CD4-positive, alpha-beta memory T cell (primary cell): ENCODE measurements at regions not wholly inside any gene's neighbourhood (a gene's known extent, or its start where the extent isn't known, plus 50 kb on each side); places are given as distances from the start of the nearest gene placed in this dataset.
A peak's percentile ranks its signal among the peaks of the same experiment; 100 is the strongest.

ENCODE experiments used
- CTCF ChIA-PET: fragments of 350-600 bp; sonication (Branson Sonifier 250); formaldehyde crosslinking; loops from one replicate; lab custom pipeline; 2021; ENCODE audit warnings: inconsistent platforms; ENCODE audit not compliant: partially characterized antibody; lab: Charles Lee
- POLR2A ChIA-PET: fragments of 350-600 bp; sonication (Branson Sonifier 250); formaldehyde crosslinking; loops from one replicate; lab custom pipeline; 2021; ENCODE audit not compliant: partially characterized antibody; lab: Charles Lee
- DNase-seq, 5 donors: peaks; one replicate each; pipeline versions ENCODE4 v3.0.0 to v3.0.0-alpha.2; 2020 to 2022; ENCODE audit warnings: mixed read lengths in 1 of 5
- H3K27ac ChIP-seq: one replicate; pipeline ENCODE4 v1.7.0; 2013; ENCODE audit warnings: low read depth, low read length
- H3K27me3 ChIP-seq: 2 replicates; pipeline ENCODE4 v1.7.0; 2013; ENCODE audit warnings: mild to moderate bottlenecking, low read length, moderate library complexity; ENCODE audit not compliant: insufficient read depth
- H3K36me3 ChIP-seq: 2 replicates; pipeline ENCODE4 v1.7.0; 2013; ENCODE audit warnings: mild to moderate bottlenecking, low read length, moderate library complexity; ENCODE audit not compliant: insufficient read depth
- H3K4me1 ChIP-seq: 2 replicates; pipeline ENCODE4 v1.7.0; 2013; ENCODE audit warnings: mild to moderate bottlenecking, low read length, moderate library complexity; ENCODE audit not compliant: insufficient read depth
- H3K4me3 ChIP-seq, 2 donors: one replicate each; pipeline ENCODE4 v1.7.0; 2013; ENCODE audit warnings: low read length in 2 of 2, mild to moderate bottlenecking in 1 of 2
- H3K9me3 ChIP-seq, 2 donors: one replicate each; pipeline ENCODE4 v1.7.0; 2013; ENCODE audit warnings: low read length in 2 of 2, control low read depth in 1 of 2; ENCODE audit not compliant: control insufficient read depth in 1 of 2
- H3K27ac Mint-ChIP-seq, 7 donors: one replicate each; pipeline ENCODE4 v1.8.0; 2020 to 2021; ENCODE audit warnings: mixed read lengths in 7 of 7, mild to moderate bottlenecking in 6 of 7, inconsistent platforms in 3 of 7, moderate library complexity in 3 of 7
- H3K27me3 Mint-ChIP-seq, 2 donors: one replicate each; pipeline ENCODE4 v1.8.0; 2020 to 2021; ENCODE audit warnings: mixed read lengths in 2 of 2
- H3K36me3 Mint-ChIP-seq, 2 donors: one replicate each; pipeline ENCODE4 v1.8.0; 2020 to 2021; ENCODE audit warnings: mixed read lengths in 2 of 2, inconsistent platforms in 1 of 2, mild to moderate bottlenecking in 1 of 2
- H3K4me1 Mint-ChIP-seq, 4 donors: one replicate each; pipeline ENCODE4 v1.8.0; 2020 to 2021; ENCODE audit warnings: mixed read lengths in 4 of 4, mild to moderate bottlenecking in 1 of 4
- H3K4me3 Mint-ChIP-seq, 8 donors: one replicate each; pipeline ENCODE4 v1.8.0; 2020 to 2021; ENCODE audit warnings: mixed read lengths in 8 of 8, mild to moderate bottlenecking in 7 of 8, moderate library complexity in 6 of 8, inconsistent platforms in 3 of 8
- H3K9me3 Mint-ChIP-seq, 8 donors: one replicate each; pipeline ENCODE4 v1.8.0; 2020 to 2021; ENCODE audit warnings: mixed read lengths in 8 of 8, mild to moderate bottlenecking in 5 of 8, inconsistent platforms in 3 of 8, moderate library complexity in 1 of 8
- intact Hi-C: fragments of 100-400 bp; cut with micrococcal nuclease; formaldehyde crosslinking; loops from one replicate; pipeline ENCODE4 v1.15.1; 2023

DNA sequence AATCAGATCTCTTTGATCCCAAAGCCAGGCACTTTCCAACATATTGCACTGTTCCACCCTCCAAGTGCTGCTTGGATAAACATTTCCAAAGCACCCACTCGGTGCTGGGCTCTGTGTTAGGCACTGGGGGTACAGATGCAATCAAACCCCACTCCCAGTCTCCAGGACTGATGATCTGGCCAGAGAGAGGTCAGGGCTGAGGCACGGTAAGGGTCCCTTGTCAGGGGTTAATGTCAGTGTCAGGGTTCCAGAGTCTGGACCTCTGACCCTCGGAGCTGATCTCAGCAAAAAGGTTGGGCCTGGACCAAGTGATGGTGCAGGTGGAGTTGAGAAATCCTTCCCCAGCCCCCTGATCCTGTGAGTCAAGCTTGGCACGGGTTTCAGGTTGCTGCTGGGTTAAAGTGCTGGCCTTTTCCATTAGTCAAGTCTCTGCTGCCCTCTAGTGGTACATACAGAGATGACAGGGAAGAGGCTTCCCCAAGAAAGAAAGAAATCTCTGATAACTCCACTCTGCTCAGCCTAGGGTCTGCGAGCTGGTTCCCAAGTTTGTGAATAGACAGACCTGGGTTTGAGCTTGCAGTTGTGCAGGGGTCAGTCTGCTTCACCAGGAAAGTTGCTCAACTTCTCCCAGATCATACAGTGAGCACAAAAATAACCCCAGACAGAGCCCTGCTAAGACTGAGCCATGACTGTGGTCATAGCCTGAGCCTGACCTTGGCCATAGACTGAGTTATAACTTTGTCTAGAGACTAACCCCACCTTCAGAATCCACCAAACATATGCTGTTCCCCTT is 74.6 kb downstream of the DMRTA2 start:
- Mint-ChIP-seq H3K36me3 (no peaks in the 10 kb centered on the region), H3K27me3 (peaks cover 17 to 22% of the 10 kb centered on the region in 2 donors), H3K9me3 (peaks cover 0 to 2% (median 0%) of the 10 kb centered on the region in 8 donors), H3K27ac (no peak overlapping the region), H3K4me3 (no peak overlapping the region), H3K4me1 (no peaks in the 10 kb centered on the region)
- H3K27ac ChIP-seq: no peak overlapping the region
- ChIA-PET POLR2A (no interaction called here), CTCF (interaction anchor here (1.0 to 1.9 kb wide), 9 partner anchors 9 to 1671 kb away, joined by 3 to 8 read pairs (median 3); no protein-coding TSS in a partner anchor)
- no peaks in the 10 kb centered on the region for H3K27me3 ChIP-seq
- no peaks in the 10 kb centered on the region for H3K36me3 ChIP-seq
- intact Hi-C loops: no loop called here
- peak; percentile 14 to 54 (median 32) for DNase-seq
- H3K4me1 ChIP-seq: no peaks in the 10 kb centered on the region
- H3K9me3 ChIP-seq: no peaks in the 10 kb centered on the region
- H3K4me3 ChIP-seq: no peak overlapping the region

- peaks cover 20 to 25% of the 10 kb centered on the region in 2 donors for H3K27me3 Mint-ChIP-seq
- CTCF ChIA-PET: interaction anchor here (1.0 to 1.2 kb wide), 3 partner anchors 13 to 15 kb away, joined by 3 to 4 read pairs (median 3); no protein-coding TSS in a partner anchor
- Histone ChIP-seq H3K27me3 (no peaks in the 10 kb centered on the region), H3K4me1 (no peaks in the 10 kb centered on the region), H3K36me3 (no peaks in the 10 kb centered on the region), H3K27ac (no peak overlapping the region), H3K4me3 (no peak overlapping the region), H3K9me3 (no peaks in the 10 kb centered on the region)
- intact Hi-C loops: no loop called here
- H3K27ac Mint-ChIP-seq: no peak overlapping the region
- H3K9me3 Mint-ChIP-seq: peaks cover 0 to 2% (median 0%) of the 10 kb centered on the region in 8 donors
- POLR2A ChIA-PET: no interaction called here
- H3K4me1 Mint-ChIP-seq: no peaks in the 10 kb centered on the region
- H3K4me3 Mint-ChIP-seq: no peak overlapping the region
- no peaks in the 10 kb centered on the region for H3K36me3 Mint-ChIP-seq
- no peak for DNase-seq
These were observed 75.3 kb downstream of the DMRTA2 start for GRCh38 chr1:50347933-50348332.

- Histone ChIP-seq H3K4me3 (no peak overlapping the region), H3K27me3 (peaks cover 7% of the 10 kb centered on the region), H3K27ac (no peak overlapping the region), H3K4me1 (no peaks in the 10 kb centered on the region), H3K36me3 (no peaks in the 10 kb centered on the region), H3K9me3 (no peaks in the 10 kb centered on the region)
- H3K9me3 Mint-ChIP-seq: peaks cover 0 to 2% (median 0%) of the 10 kb centered on the region in 8 donors
- no peak overlapping the region for H3K4me3 Mint-ChIP-seq
- CTCF ChIA-PET: interaction anchor here (1.1 kb wide), 1 partner anchor 13 kb away, joined by 3 read pairs; no protein-coding TSS in a partner anchor
- no peaks in the 10 kb centered on the region for H3K36me3 Mint-ChIP-seq
- intact Hi-C loops: no loop called here
- H3K27me3 Mint-ChIP-seq: peaks cover 21 to 30% of the 10 kb centered on the region in 2 donors
- POLR2A ChIA-PET: no interaction called here
- H3K27ac Mint-ChIP-seq: no peak overlapping the region
- no peak for DNase-seq
- no peaks in the 10 kb centered on the region for H3K4me1 Mint-ChIP-seq
These were observed 76.6 kb downstream of the DMRTA2 start for GRCh38 chr1:50346621-50347020.

DNA sequence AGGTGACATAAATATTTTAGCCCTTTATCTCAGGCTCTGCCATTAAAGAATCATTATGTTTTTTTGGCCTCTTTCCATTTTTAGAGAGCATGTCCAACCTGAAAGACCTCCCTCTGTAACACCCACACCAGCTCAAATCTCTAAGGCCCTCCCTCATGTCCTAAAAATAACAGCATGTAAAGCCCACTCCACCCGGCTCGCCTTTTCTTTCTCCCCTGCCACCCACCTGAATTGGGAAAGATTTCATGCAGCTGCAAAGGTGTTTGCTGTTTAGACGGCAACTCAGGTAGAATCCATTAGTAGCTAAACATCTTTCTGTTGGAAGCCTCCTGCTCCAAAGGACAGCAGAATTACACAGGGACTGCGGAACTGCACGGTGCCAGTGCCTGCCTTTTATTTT is 79.9 kb downstream of the DMRTA2 start:
- Histone ChIP-seq H3K4me1 (no peaks in the 10 kb centered on the region), H3K36me3 (no peaks in the 10 kb centered on the region), H3K4me3 (no peak overlapping the region), H3K9me3 (no peaks in the 10 kb centered on the region), H3K27ac (no peak overlapping the region), H3K27me3 (peaks cover 7% of the 10 kb centered on the region)
- no peak for DNase-seq
- no peaks in the 10 kb centered on the region for H3K4me1 Mint-ChIP-seq
- H3K9me3 Mint-ChIP-seq: peaks cover 0 to 2% (median 0%) of the 10 kb centered on the region in 8 donors
- peaks cover 13 to 26% of the 10 kb centered on the region in 2 donors for H3K27me3 Mint-ChIP-seq
- H3K27ac Mint-ChIP-seq: no peak overlapping the region
- H3K4me3 Mint-ChIP-seq: no peak overlapping the region
- ChIA-PET CTCF (interaction anchor here (0.9 to 4.1 kb wide), 2 partner anchors 9 to 11 kb away, joined by 3 to 38 read pairs; no protein-coding TSS in a partner anchor), POLR2A (no interaction called here)
- intact Hi-C loops: no loop called here
- no peaks in the 10 kb centered on the region for H3K36me3 Mint-ChIP-seq

- Mint-ChIP-seq H3K4me3 (no peak overlapping the region), H3K27ac (no peak overlapping the region), H3K36me3 (no peaks in the 10 kb centered on the region), H3K9me3 (peaks cover 0 to 2% (median 0%) of the 10 kb centered on the region in 8 donors), H3K4me1 (no peaks in the 10 kb centered on the region), H3K27me3 (peaks cover 15 to 26% of the 10 kb centered on the region in 2 donors)
- intact Hi-C loops: no loop called here
- ChIA-PET CTCF (interaction anchor here (0.7 to 4.1 kb wide), 3 partner anchors 10 to 1666 kb away, joined by 3 to 38 read pairs (median 3); no protein-coding TSS in a partner anchor), POLR2A (no interaction called here)
- Histone ChIP-seq H3K4me3 (no peak overlapping the region), H3K27me3 (peaks cover 7% of the 10 kb centered on the region), H3K36me3 (no peaks in the 10 kb centered on the region), H3K9me3 (no peaks in the 10 kb centered on the region), H3K4me1 (no peaks in the 10 kb centered on the region), H3K27ac (no peak overlapping the region)
- DNase-seq: no peak
These were observed 80.7 kb downstream of the DMRTA2 start for GRCh38 chr1:50342525-50342924.

GRCh38 chr1:50335036-50335435 is 88.2 kb downstream of the DMRTA2 start:
- Mint-ChIP-seq H3K27me3 (peaks cover 23 to 24% of the 10 kb centered on the region in 2 donors), H3K4me3 (no peak overlapping the region), H3K4me1 (peaks cover 4 to 12% (median 7%) of the 10 kb centered on the region in 4 donors), H3K36me3 (no peaks in the 10 kb centered on the region), H3K27ac (no peak overlapping the region), H3K9me3 (peaks cover 0 to 1% (median 0%) of the 10 kb centered on the region in 8 donors)
- ChIA-PET CTCF (interaction anchor here (1.2 kb wide), 1 partner anchor 13 kb away, joined by 3 read pairs; no protein-coding TSS in a partner anchor), POLR2A (no interaction called here)
- H3K36me3 ChIP-seq: no peaks in the 10 kb centered on the region
- H3K27ac ChIP-seq: no peak overlapping the region
- no peaks in the 10 kb centered on the region for H3K27me3 ChIP-seq
- H3K4me3 ChIP-seq: no peak overlapping the region
- intact Hi-C loops: no loop called here
- no peak for DNase-seq
- no peaks in the 10 kb centered on the region for H3K9me3 ChIP-seq
- no peaks in the 10 kb centered on the region for H3K4me1 ChIP-seq

DNA sequence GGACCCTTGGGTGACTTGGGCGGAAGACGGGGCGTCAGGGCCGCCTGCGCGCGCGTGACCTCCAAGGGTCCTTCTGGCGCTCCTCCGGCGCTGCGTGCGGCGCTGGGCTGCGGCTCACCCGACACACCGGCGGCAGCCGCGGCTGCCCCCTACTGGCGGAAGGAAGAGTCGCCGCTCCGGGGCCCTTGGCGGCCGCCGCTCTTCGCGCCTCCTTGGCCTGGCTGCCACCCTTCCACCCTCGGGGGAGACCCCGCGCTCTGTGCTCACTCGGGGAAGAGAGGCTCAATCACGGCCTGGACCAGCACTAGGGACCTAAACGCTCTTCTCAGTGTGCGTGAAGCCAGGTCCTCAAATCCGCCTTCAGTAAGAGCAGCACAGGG is 89.7 kb downstream of the DMRTA2 start:
- Mint-ChIP-seq H3K4me3 (peak overlapping the region; percentile 53 to 73 (median 67)), H3K4me1 (peaks cover 4 to 12% (median 7%) of the 10 kb centered on the region in 4 donors), H3K9me3 (peaks cover 0 to 1% (median 0%) of the 10 kb centered on the region in 8 donors), H3K27ac (no peak overlapping the region), H3K27me3 (peaks cover 24 to 29% of the 10 kb centered on the region in 2 donors), H3K36me3 (no peaks in the 10 kb centered on the region)
- intact Hi-C loops: no loop called here
- Histone ChIP-seq H3K27ac (no peak overlapping the region), H3K27me3 (no peaks in the 10 kb centered on the region), H3K9me3 (no peaks in the 10 kb centered on the region), H3K36me3 (no peaks in the 10 kb centered on the region), H3K4me1 (no peaks in the 10 kb centered on the region), H3K4me3 (peak overlapping the region in 1 of 2 donors; percentile 41)
- ChIA-PET CTCF (interaction anchor here (0.8 to 3.5 kb wide), 11 partner anchors 9 to 111 kb away, joined by 3 to 38 read pairs (median 3); no protein-coding TSS in a partner anchor), POLR2A (no interaction called here)
- DNase-seq: peak in 4 of 5 donors; percentile 17 to 31 (median 22)
